T-cell (primary cell): ENCODE measurements at regions not wholly inside any gene's neighbourhood (a gene's known extent, or its start where the extent isn't known, plus 50 kb on each side); places are given as distances from the start of the nearest gene placed in this dataset.

Experiments used
- ATAC-seq, 4 experiments: fragments of 200-7000 bp in 3 of 4; fragments of 150-1000 bp in 1 of 4; cut with Tn5 transposase; replicated peaks in 1 of 4; 1 replicate in 3 of 4; 2 replicates in 1 of 4; pipeline ENCODE4 v1.10.0; 2021; ENCODE audit warnings: moderate library complexity in 3 of 4, mild to moderate bottlenecking in 2 of 4, moderate number of reproducible peaks in 1 of 4
- CTCF ChIA-PET, 2 donors: fragments of 300-600 bp; sonication (Branson Sonifier 250); formaldehyde crosslinking; loops; one replicate each; lab custom pipeline; 2022; ENCODE audit warnings: antibody characterized with exemption in 2 of 2; lab: Charles Lee
- POLR2A ChIA-PET, 2 donors: fragments of 300-600 bp; sonication (Branson Sonifier 250); formaldehyde crosslinking; loops; one replicate each; lab custom pipeline; 2022; ENCODE audit warnings: antibody characterized with exemption in 2 of 2; lab: Charles Lee
- DNase-seq, 35 experiments: peaks; one replicate each; pipeline versions ENCODE4 v3.0.0 to v3.0.0-alpha.2; 2013 to 2023
- H3K27ac ChIP-seq: one replicate; pipeline ENCODE4 v1.5.1; 2013; ENCODE audit warnings: low read length
- H3K27me3 ChIP-seq, 2 experiments: replicated peaks in 1 of 2; 1 replicate in 1 of 2; 2 replicates in 1 of 2; pipeline versions ENCODE4 v1.6.1 to v1.7.0; 2013; ENCODE audit warnings: low read length in 1 of 2, mixed read lengths in 1 of 2; ENCODE audit not compliant: control insufficient read depth in 2 of 2, insufficient read depth in 2 of 2; ENCODE audit errors: extremely low read depth in 1 of 2
- H3K36me3 ChIP-seq, 2 donors: 1 replicate in 1 of 2; 2 replicates in 1 of 2; pipeline versions ENCODE4 v1.6.1 to v1.7.0; 2013; ENCODE audit warnings: low read length in 1 of 2; ENCODE audit not compliant: control insufficient read depth in 2 of 2, insufficient read depth in 1 of 2; ENCODE audit errors: extremely low read depth in 1 of 2
- H3K4me1 ChIP-seq, 2 experiments: 1 replicate in 1 of 2; 2 replicates in 1 of 2; pipeline versions ENCODE4 v1.6.1 to v1.7.0; 2013; ENCODE audit warnings: low read length in 2 of 2, mixed read lengths in 1 of 2; ENCODE audit not compliant: insufficient read depth in 2 of 2, control insufficient read depth in 1 of 2; ENCODE audit errors: extremely low read depth in 1 of 2
- H3K4me3 ChIP-seq, 2 donors: 1 replicate in 1 of 2; 2 replicates in 1 of 2; pipeline versions ENCODE4 v1.5.1 to v1.7.0; 2013; ENCODE audit warnings: mild to moderate bottlenecking in 2 of 2, low read length in 1 of 2, moderate library complexity in 1 of 2; ENCODE audit not compliant: control insufficient read depth in 1 of 2; ENCODE audit errors: extremely low read depth in 1 of 2
- H3K9me3 ChIP-seq: 2 replicates; pipeline ENCODE4 v1.7.0; 2013
- H3K27ac Mint-ChIP-seq, 2 donors: one replicate each; pipeline ENCODE4 v1.8.0; 2020 to 2021; ENCODE audit warnings: mild to moderate bottlenecking in 2 of 2, mixed read lengths in 2 of 2
- H3K27me3 Mint-ChIP-seq, 2 donors: one replicate each; pipeline ENCODE4 v1.8.0; 2021 to 2022; ENCODE audit warnings: mixed read lengths in 2 of 2
- H3K36me3 Mint-ChIP-seq: one replicate; pipeline ENCODE4 v1.8.0; 2021; ENCODE audit warnings: mixed read lengths
- H3K4me1 Mint-ChIP-seq, 3 donors: one replicate each; pipeline ENCODE4 v1.8.0; 2020 to 2022; ENCODE audit warnings: mixed read lengths in 3 of 3, mild to moderate bottlenecking in 1 of 3
- H3K4me3 Mint-ChIP-seq, 3 donors: one replicate each; pipeline ENCODE4 v1.8.0; 2020 to 2022; ENCODE audit warnings: mild to moderate bottlenecking in 3 of 3, mixed read lengths in 3 of 3, moderate library complexity in 3 of 3
- H3K9me3 Mint-ChIP-seq, 3 donors: one replicate each; pipeline ENCODE4 v1.8.0; 2020 to 2022; ENCODE audit warnings: mixed read lengths in 3 of 3
- WGBS: methylation state at CpG from one replicate; pipeline ENCODE4 v1.1.5; 2013; ENCODE audit warnings: missing lambda C conversion rate; ENCODE audit not compliant: insufficient coverage; 5-methylcytosine and 5-hydroxymethylcytosine counted together

- no peaks in the 10 kb centered on the region for H3K9me3 ChIP-seq
- no peak overlapping the region for H3K27ac ChIP-seq
- peaks cover 27 to 29% of the 10 kb centered on the region in 2 donors for H3K27me3 Mint-ChIP-seq
- H3K4me3 Mint-ChIP-seq = no peak overlapping the region
- H3K4me1 Mint-ChIP-seq = peaks cover 0 to 1% (median 0%) of the 10 kb centered on the region in 3 donors
- ChIA-PET POLR2A (no interaction called here), CTCF (no interaction called here)
- no peaks in the 10 kb centered on the region for H3K36me3 ChIP-seq
- no peak overlapping the region for H3K4me3 ChIP-seq
- no peaks in the 10 kb centered on the region for H3K9me3 Mint-ChIP-seq
- no peaks in the 10 kb centered on the region for H3K36me3 Mint-ChIP-seq
- peaks cover 0 to 32% of the 10 kb centered on the region in 2 experiments for H3K27me3 ChIP-seq
- H3K4me1 ChIP-seq = no peaks in the 10 kb centered on the region
- no peak for ATAC-seq
- H3K27ac Mint-ChIP-seq = no peak overlapping the region
- no peak for DNase-seq
Observed at GRCh38 chr15:66857694-66858093, 155.7 kb downstream of the SMAD6 start.

GRCh38 chr15:66858423-66859207 lies 156.6 kb downstream of the SMAD6 start:
- Histone ChIP-seq H3K27ac (no peak overlapping the region), H3K4me1 (peaks cover 0 to 3% of the 10 kb centered on the region in 2 experiments), H3K36me3 (no peaks in the 10 kb centered on the region), H3K4me3 (no peak overlapping the region), H3K27me3 (peaks cover 0 to 27% of the 10 kb centered on the region in 2 experiments), H3K9me3 (no peaks in the 10 kb centered on the region)
- ATAC-seq = no peak
- H3K9me3 Mint-ChIP-seq = no peaks in the 10 kb centered on the region
- H3K36me3 Mint-ChIP-seq = no peaks in the 10 kb centered on the region
- H3K4me1 Mint-ChIP-seq = peaks cover 0 to 8% (median 0%) of the 10 kb centered on the region in 3 donors
- H3K4me3 Mint-ChIP-seq = no peak overlapping the region
- H3K27ac Mint-ChIP-seq = no peak overlapping the region
- 50% methylated on average over 2 of the region's 7 CpGs for whole genome bisulfite sequencing
- DNase-seq = no peak
- peaks cover 26 to 31% of the 10 kb centered on the region in 2 donors for H3K27me3 Mint-ChIP-seq
- ChIA-PET CTCF (interaction anchor here in 1 of 2 donors (0.7 kb wide), 1 partner anchor 260 kb away, joined by 4 read pairs; no protein-coding TSS in a partner anchor), POLR2A (no interaction called here)

- Mint-ChIP-seq H3K4me3 (no peak overlapping the region), H3K27ac (no peak overlapping the region), H3K9me3 (no peaks in the 10 kb centered on the region), H3K4me1 (peaks cover 0 to 8% (median 0%) of the 10 kb centered on the region in 3 donors), H3K36me3 (no peaks in the 10 kb centered on the region), H3K27me3 (peaks cover 22 to 27% of the 10 kb centered on the region in 2 donors)
- Histone ChIP-seq H3K36me3 (no peaks in the 10 kb centered on the region), H3K4me1 (peaks cover 0 to 3% of the 10 kb centered on the region in 2 experiments), H3K9me3 (no peaks in the 10 kb centered on the region), H3K27ac (no peak overlapping the region), H3K27me3 (peaks cover 0 to 24% of the 10 kb centered on the region in 2 experiments), H3K4me3 (no peak overlapping the region)
- DNase-seq (no peak), ATAC-seq (no peak)
- ChIA-PET POLR2A (no interaction called here), CTCF (no interaction called here)
- whole genome bisulfite sequencing = 100% methylated on average over 1 of the region's 8 CpGs
Observed at GRCh38 chr15:66859688-66860253, 157.7 kb downstream of the SMAD6 start.

- no peaks in the 10 kb centered on the region for H3K36me3 Mint-ChIP-seq
- peaks cover 0 to 3% of the 10 kb centered on the region in 2 experiments for H3K4me1 ChIP-seq
- POLR2A ChIA-PET = no interaction called here
- no peak overlapping the region for H3K27ac ChIP-seq
- H3K27ac Mint-ChIP-seq = no peak overlapping the region
- no peaks in the 10 kb centered on the region for H3K9me3 Mint-ChIP-seq
- no peak overlapping the region for H3K4me3 ChIP-seq
- H3K9me3 ChIP-seq = no peaks in the 10 kb centered on the region
- CTCF ChIA-PET = interaction anchor here in 1 of 2 donors (1.3 kb wide), 1 partner anchor 10 kb away, joined by 4 read pairs; no protein-coding TSS in a partner anchor
- H3K4me1 Mint-ChIP-seq = peaks cover 0 to 8% (median under 1%) of the 10 kb centered on the region in 3 donors
- no peak for DNase-seq
- peaks cover 31 to 32% of the 10 kb centered on the region in 2 donors for H3K27me3 Mint-ChIP-seq
- H3K36me3 ChIP-seq = no peaks in the 10 kb centered on the region
- no peak overlapping the region for H3K4me3 Mint-ChIP-seq
- WGBS = 59% methylated on average over 3 of the region's 3 CpGs
- ATAC-seq = no peak
- peaks cover 0 to 32% of the 10 kb centered on the region in 2 experiments for H3K27me3 ChIP-seq
Observed at GRCh38 chr15:66860844-66861243, 158.8 kb downstream of the SMAD6 start.

- H3K4me1 Mint-ChIP-seq = peaks cover 0 to 14% (median 6%) of the 10 kb centered on the region in 3 donors
- DNase-seq (no peak), ATAC-seq (no peak)
- Histone ChIP-seq H3K4me1 (peaks cover 0 to 3% of the 10 kb centered on the region in 2 experiments), H3K27me3 (peaks cover 0 to 38% of the 10 kb centered on the region in 2 experiments), H3K27ac (no peak overlapping the region), H3K36me3 (no peaks in the 10 kb centered on the region), H3K9me3 (no peaks in the 10 kb centered on the region), H3K4me3 (no peak overlapping the region)
- H3K27me3 Mint-ChIP-seq = peaks cover 36 to 38% of the 10 kb centered on the region in 2 donors
- CTCF ChIA-PET = interaction anchor here in 1 of 2 donors (1.3 kb wide), 1 partner anchor 11 kb away, joined by 4 read pairs; no protein-coding TSS in a partner anchor
- no peaks in the 10 kb centered on the region for H3K36me3 Mint-ChIP-seq
- H3K9me3 Mint-ChIP-seq = no peaks in the 10 kb centered on the region
- no peak overlapping the region for H3K4me3 Mint-ChIP-seq
- whole genome bisulfite sequencing = 83% methylated on average over 6 of the region's 10 CpGs
- H3K27ac Mint-ChIP-seq = peak overlapping the region in 1 of 2 donors; percentile 36
- POLR2A ChIA-PET = no interaction called here
Observed at GRCh38 chr15:66862111-66862939, 160.3 kb downstream of the SMAD6 start.

GRCh38 chr15:66862940-66863335 lies 160.9 kb downstream of the SMAD6 start:
- peaks cover 0 to 37% of the 10 kb centered on the region in 2 experiments for H3K27me3 ChIP-seq
- 14% methylated on average over 7 of the region's 9 CpGs for WGBS
- H3K9me3 ChIP-seq = no peaks in the 10 kb centered on the region
- CTCF ChIA-PET = no interaction called here
- peaks cover 0 to 3% of the 10 kb centered on the region in 2 experiments for H3K4me1 ChIP-seq
- H3K27ac Mint-ChIP-seq = peak overlapping the region in 1 of 2 donors; percentile 36
- H3K4me3 ChIP-seq = no peak overlapping the region
- DNase-seq = peak; percentile 25 to 77 (median 59)
- H3K36me3 ChIP-seq = no peaks in the 10 kb centered on the region
- ATAC-seq = peak; percentile 74 to 79 (median 76)
- no peak overlapping the region for H3K27ac ChIP-seq
- no peak overlapping the region for H3K4me3 Mint-ChIP-seq
- H3K4me1 Mint-ChIP-seq = peaks cover 0 to 14% (median 6%) of the 10 kb centered on the region in 3 donors
- POLR2A ChIA-PET = no interaction called here
- no peaks in the 10 kb centered on the region for H3K9me3 Mint-ChIP-seq
- peaks cover 38 to 40% of the 10 kb centered on the region in 2 donors for H3K27me3 Mint-ChIP-seq
- no peaks in the 10 kb centered on the region for H3K36me3 Mint-ChIP-seq
